Skin epidermis (tissue), 12 donors: ENCODE measurements at regions not wholly inside any gene's neighbourhood (a gene's known extent, or its start where the extent isn't known, plus 50 kb on each side); places are given as distances from the start of the nearest gene placed in this dataset.
A peak's percentile ranks its signal among the peaks of the same experiment; 100 is the strongest.
"Not testable (repeated sequence)": the region's sequence is repeated elsewhere in the genome, so short reads cannot be mapped to it uniquely, and the experiment has no call there.

Experiments used
- H3K27ac ChIP-seq, 21 experiments: fragments of 200-600 bp; sonication (generic) in 11 of 21; one replicate each; pipeline ENCODE4 v1.5.0; 2020; ENCODE audit warnings: mild to moderate bottlenecking in 3 of 21, inconsistent platforms in 2 of 21, moderate library complexity in 2 of 21
- H3K4me3 ChIP-seq, 7 experiments: fragments of 200-600 bp; sonication (generic) in 2 of 7; one replicate each; pipeline ENCODE4 v1.5.0; 2020; ENCODE audit warnings: inconsistent platforms in 2 of 7, mild to moderate bottlenecking in 2 of 7, moderate library complexity in 1 of 7

- no peak overlapping the region for H3K4me3 ChIP-seq
- no peak overlapping the region for H3K27ac ChIP-seq
These were observed 210.7 kb downstream of the EFCAB11 start for GRCh38 chr14:89743828-89744227.

GRCh38 chr14:89740241-89740640 is 214.3 kb downstream of the EFCAB11 start:
- Histone ChIP-seq H3K27ac (peak overlapping the region in 14 of 21 experiments; percentile 11 to 72 (median 62)), H3K4me3 (no peak overlapping the region)

GRCh38 chr14:89736881-89737280 is 217.6 kb downstream of the EFCAB11 start:
- H3K27ac ChIP-seq = peak overlapping the region in 3 of 21 experiments; percentile 0 to 21 (median 5)

GRCh38 chr14:89731396-89731933 is 223.1 kb downstream of the EFCAB11 start:
- Histone ChIP-seq H3K27ac (no peak overlapping the region), H3K4me3 (no peak overlapping the region)

More at GRCh38 chr14:89736881-89737280, 217.6 kb downstream of the EFCAB11 start:
- no peak overlapping the region for H3K4me3 ChIP-seq

- Histone ChIP-seq H3K4me3 (no peak overlapping the region), H3K27ac (no peak overlapping the region)
These were observed 223.8 kb downstream of the EFCAB11 start for GRCh38 chr14:89730687-89731086.

- Histone ChIP-seq H3K4me3 (no peak overlapping the region), H3K27ac (no peak overlapping the region)
These were observed 225.6 kb downstream of the EFCAB11 start for GRCh38 chr14:89728964-89729363.

- H3K27ac ChIP-seq, H3K4me3 ChIP-seq: not testable (repeated sequence)
These were observed 228.3 kb downstream of the EFCAB11 start for GRCh38 chr14:89726226-89726625.

- H3K4me3 ChIP-seq = peak overlapping the region in 4 of 7 experiments; percentile 2 to 10 (median 9)
These were observed 229.9 kb downstream of the EFCAB11 start for GRCh38 chr14:89724628-89724960.

GRCh38 chr14:89723930-89724627 is 230.5 kb downstream of the EFCAB11 start:
- peak overlapping the region in 11 of 21 experiments; percentile 17 to 91 (median 67) for H3K27ac ChIP-seq
- peak overlapping the region in 4 of 7 experiments; percentile 2 to 10 (median 9) for H3K4me3 ChIP-seq

More at GRCh38 chr14:89724628-89724960, 229.9 kb downstream of the EFCAB11 start:
- H3K27ac ChIP-seq = peak overlapping the region in 12 of 21 experiments; percentile 17 to 91 (median 67)

GRCh38 chr14:89721956-89722355 is 232.6 kb downstream of the EFCAB11 start:
- H3K4me3 ChIP-seq = no peak overlapping the region
- H3K27ac ChIP-seq = peak overlapping the region in 15 of 21 experiments; percentile 34 to 91 (median 69)

GRCh38 chr14:89720741-89721729 is 233.5 kb downstream of the EFCAB11 start:
- Histone ChIP-seq H3K4me3 (no peak overlapping the region), H3K27ac (peak overlapping the region in 18 of 21 experiments; percentile 2 to 91 (median 61))

GRCh38 chr14:89720076-89720687 is 234.3 kb downstream of the EFCAB11 start:
- no peak overlapping the region for H3K4me3 ChIP-seq
- H3K27ac ChIP-seq = peak overlapping the region in 16 of 21 experiments; percentile 2 to 91 (median 61)

- H3K27ac ChIP-seq = peak overlapping the region in 6 of 21 experiments; percentile 52 to 91 (median 86)
- no peak overlapping the region for H3K4me3 ChIP-seq
These were observed 235.0 kb downstream of the EFCAB11 start for GRCh38 chr14:89719366-89720075.

- Histone ChIP-seq H3K4me3 (no peak overlapping the region), H3K27ac (no peak overlapping the region)
These were observed 245.4 kb downstream of the EFCAB11 start for GRCh38 chr14:89708982-89709625.

GRCh38 chr14:89707086-89707485 is 247.4 kb downstream of the EFCAB11 start:
- no peak overlapping the region for H3K27ac ChIP-seq
- no peak overlapping the region for H3K4me3 ChIP-seq

GRCh38 chr14:89702876-89703200 is 251.7 kb downstream of the EFCAB11 start:
- H3K27ac ChIP-seq = peak overlapping the region in 12 of 21 experiments; percentile 2 to 89 (median 32)
- no peak overlapping the region for H3K4me3 ChIP-seq

GRCh38 chr14:89702073-89702875 is 252.3 kb downstream of the EFCAB11 start:
- Histone ChIP-seq H3K27ac (peak overlapping the region; percentile 17 to 95 (median 82)), H3K4me3 (peak overlapping the region; percentile 43 to 62 (median 49))
